Uterus (tissue), 2 donors: ENCODE measurements at regions not wholly inside any gene's neighbourhood (a gene's known extent, or its start where the extent isn't known, plus 50 kb on each side); places are given as distances from the start of the nearest gene placed in this dataset.

Experiments used
- POLR2A ChIP-seq, 2 donors: fragments of 450-650 bp; IDR thresholded peaks; one replicate each; pipeline ENCODE4 v1.6.1; 2016; ENCODE audit warnings: antibody characterized with exemption in 2 of 2, mild to moderate bottlenecking in 1 of 2, moderate library complexity in 1 of 2
- TF ChIP-seq, protein P1 (sequence below), 4 experiments: fragments of 200-600 bp in 2 of 4; fragments of 450-650 bp in 2 of 4; sonication (generic) in 2 of 4; IDR thresholded peaks; one replicate each; pipeline ENCODE4 v1.5.1; 2016 to 2019; ENCODE audit warnings: antibody characterized with exemption in 4 of 4, mild to moderate bottlenecking in 2 of 4, moderate library complexity in 1 of 4

DNA sequence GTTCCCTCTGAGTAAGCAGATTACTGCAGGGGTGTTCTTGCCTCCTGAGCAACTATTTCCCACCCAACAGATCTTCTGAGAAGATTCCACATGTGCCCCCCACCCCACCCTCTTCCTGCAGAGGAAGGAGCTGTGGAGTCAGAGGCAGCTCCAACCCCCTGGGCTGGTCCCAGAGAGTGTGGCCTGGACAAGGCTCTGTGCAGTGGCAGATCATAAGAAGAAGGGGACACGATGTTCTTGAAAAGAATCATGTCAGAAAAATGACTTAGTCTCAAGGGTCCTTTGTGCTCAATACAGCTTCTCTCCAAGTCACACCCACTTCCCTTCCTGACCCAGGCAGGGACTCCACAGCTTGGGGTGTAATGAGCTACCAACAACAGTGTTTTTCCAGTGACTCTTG lies 95.2 kb downstream of the SYF2 start:
- TF ChIP-seq, protein P1, sequence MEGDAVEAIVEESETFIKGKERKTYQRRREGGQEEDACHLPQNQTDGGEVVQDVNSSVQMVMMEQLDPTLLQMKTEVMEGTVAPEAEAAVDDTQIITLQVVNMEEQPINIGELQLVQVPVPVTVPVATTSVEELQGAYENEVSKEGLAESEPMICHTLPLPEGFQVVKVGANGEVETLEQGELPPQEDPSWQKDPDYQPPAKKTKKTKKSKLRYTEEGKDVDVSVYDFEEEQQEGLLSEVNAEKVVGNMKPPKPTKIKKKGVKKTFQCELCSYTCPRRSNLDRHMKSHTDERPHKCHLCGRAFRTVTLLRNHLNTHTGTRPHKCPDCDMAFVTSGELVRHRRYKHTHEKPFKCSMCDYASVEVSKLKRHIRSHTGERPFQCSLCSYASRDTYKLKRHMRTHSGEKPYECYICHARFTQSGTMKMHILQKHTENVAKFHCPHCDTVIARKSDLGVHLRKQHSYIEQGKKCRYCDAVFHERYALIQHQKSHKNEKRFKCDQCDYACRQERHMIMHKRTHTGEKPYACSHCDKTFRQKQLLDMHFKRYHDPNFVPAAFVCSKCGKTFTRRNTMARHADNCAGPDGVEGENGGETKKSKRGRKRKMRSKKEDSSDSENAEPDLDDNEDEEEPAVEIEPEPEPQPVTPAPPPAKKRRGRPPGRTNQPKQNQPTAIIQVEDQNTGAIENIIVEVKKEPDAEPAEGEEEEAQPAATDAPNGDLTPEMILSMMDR (IDR thresholded peaks at IDR 0.05): no peak
- TF ChIP-seq POLR2A (IDR thresholded peaks at IDR 0.05): no peak
